Fibroblast of skin of right biceps (primary cell): ENCODE measurements at regions not wholly inside any gene's neighbourhood (a gene's known extent, or its start where the extent isn't known, plus 50 kb on each side); places are given as distances from the start of the nearest gene placed in this dataset.
A peak's percentile ranks its signal among the peaks of the same experiment; 100 is the strongest.
"Not testable (repeated sequence)": the region's sequence is repeated elsewhere in the genome, so short reads cannot be mapped to it uniquely, and the experiment has no call there.

ENCODE experiments used
- DNase-seq: peaks from one replicate; pipeline ENCODE4 v3.0.0-alpha.2; 2013

- no peak for DNase-seq
Measured at GRCh38 chr1:238624776-238625175, 734.1 kb upstream of the ZP4 start.

- no peak for DNase-seq
Measured at GRCh38 chr1:238621405-238621804, 730.7 kb upstream of the ZP4 start.

GRCh38 chr1:238619652-238620051 is 728.9 kb upstream of the ZP4 start:
- DNase-seq = no peak

- DNase-seq = no peak
Measured at GRCh38 chr1:238611406-238611805, 720.7 kb upstream of the ZP4 start.

GRCh38 chr1:238608144-238608543 is 717.4 kb upstream of the ZP4 start:
- no peak for DNase-seq

- peak; percentile 69 for DNase-seq
Measured at GRCh38 chr1:238606896-238607295, 716.2 kb upstream of the ZP4 start.

- DNase-seq = no peak
Measured at GRCh38 chr1:238606457-238606856, 715.7 kb upstream of the ZP4 start.

- no peak for DNase-seq
Measured at GRCh38 chr1:238604357-238604756, 713.6 kb upstream of the ZP4 start.

GRCh38 chr1:238601604-238602003 is 710.9 kb upstream of the ZP4 start:
- DNase-seq = not testable (repeated sequence)

GRCh38 chr1:238596703-238597102 is 706.0 kb upstream of the ZP4 start:
- no peak for DNase-seq

- no peak for DNase-seq
Measured at GRCh38 chr1:238592621-238593020, 701.9 kb upstream of the ZP4 start.

GRCh38 chr1:238589843-238590435 is 699.2 kb upstream of the ZP4 start:
- DNase-seq = peak; percentile 97

GRCh38 chr1:238582816-238583215 is 692.1 kb upstream of the ZP4 start:
- no peak for DNase-seq

- DNase-seq = no peak
Measured at GRCh38 chr1:238581332-238581731, 690.6 kb upstream of the ZP4 start.

GRCh38 chr1:238568735-238569134 is 678.0 kb upstream of the ZP4 start:
- no peak for DNase-seq

GRCh38 chr1:238562341-238562740 is 671.6 kb upstream of the ZP4 start:
- peak; percentile 55 for DNase-seq

- DNase-seq = no peak
Measured at GRCh38 chr1:238558746-238559145, 668.0 kb upstream of the ZP4 start.

GRCh38 chr1:238558156-238558555 is 667.4 kb upstream of the ZP4 start:
- DNase-seq = peak; percentile 84

GRCh38 chr1:238552271-238552670 is 661.5 kb upstream of the ZP4 start:
- no peak for DNase-seq

GRCh38 chr1:238549137-238549536 is 658.4 kb upstream of the ZP4 start:
- DNase-seq = no peak

- DNase-seq = no peak
Measured at GRCh38 chr1:238546118-238546517, 655.4 kb upstream of the ZP4 start.

GRCh38 chr1:238537641-238538040 is 646.9 kb upstream of the ZP4 start:
- no peak for DNase-seq

GRCh38 chr1:238530209-238530851 is 639.6 kb upstream of the ZP4 start:
- DNase-seq = no peak

- DNase-seq = no peak
Measured at GRCh38 chr1:238517711-238518110, 627.0 kb upstream of the ZP4 start.

GRCh38 chr1:238501290-238501689 is 610.6 kb upstream of the ZP4 start:
- no peak for DNase-seq
